ENCODE measurements at regions not wholly inside any gene's neighbourhood (a gene's known extent, or its start where the extent isn't known, plus 50 kb on each side); places are given as distances from the start of the nearest gene placed in this dataset.

- no peak for DNase-seq (ENCODE audit: low read depth, low spot score)
Measured at GRCh38 chr20:39328347-39328746, 366.2 kb downstream of the DHX35 start.

GRCh38 chr20:39326050-39326449 lies 363.9 kb downstream of the DHX35 start:
- no peak for DNase-seq (ENCODE audit: low read depth, low spot score)

- DNase-seq (ENCODE audit: low read depth, low spot score): no peak
Measured at GRCh38 chr20:39318911-39319310, 356.8 kb downstream of the DHX35 start.

GRCh38 chr20:39312676-39313075 lies 350.5 kb downstream of the DHX35 start:
- no peak for DNase-seq (ENCODE audit: low read depth, low spot score)

GRCh38 chr20:39311851-39312506 lies 349.8 kb downstream of the DHX35 start:
- no peak for DNase-seq (ENCODE audit: low read depth, low spot score)

- no peak for DNase-seq (ENCODE audit: low read depth, low spot score)
Measured at GRCh38 chr20:39310363-39310995, 348.3 kb downstream of the DHX35 start.

- no peak for DNase-seq (ENCODE audit: low read depth, low spot score)
Measured at GRCh38 chr20:39309458-39309857, 347.3 kb downstream of the DHX35 start.

GRCh38 chr20:39302312-39302711 lies 340.2 kb downstream of the DHX35 start:
- DNase-seq (ENCODE audit: low read depth, low spot score): no peak

GRCh38 chr20:39299783-39300182 lies 337.6 kb downstream of the DHX35 start:
- no peak for DNase-seq (ENCODE audit: low read depth, low spot score)

- no peak for DNase-seq (ENCODE audit: low read depth, low spot score)
Measured at GRCh38 chr20:39298571-39299506, 336.7 kb downstream of the DHX35 start.

GRCh38 chr20:39298121-39298520 lies 336.0 kb downstream of the DHX35 start:
- DNase-seq (ENCODE audit: low read depth, low spot score): no peak

- DNase-seq (ENCODE audit: low read depth, low spot score): no peak
Measured at GRCh38 chr20:39295301-39295700, 333.2 kb downstream of the DHX35 start.

- no peak for DNase-seq (ENCODE audit: low read depth, low spot score)
Measured at GRCh38 chr20:39294137-39294725, 332.1 kb downstream of the DHX35 start.

GRCh38 chr20:39292193-39292736 lies 330.1 kb downstream of the DHX35 start:
- no peak for DNase-seq (ENCODE audit: low read depth, low spot score)

- DNase-seq (ENCODE audit: low read depth, low spot score): no peak
Measured at GRCh38 chr20:39291301-39291700, 329.2 kb downstream of the DHX35 start.

GRCh38 chr20:39290575-39290974 lies 328.4 kb downstream of the DHX35 start:
- no peak for DNase-seq (ENCODE audit: low read depth, low spot score)

GRCh38 chr20:39289831-39290230 lies 327.7 kb downstream of the DHX35 start:
- no peak for DNase-seq (ENCODE audit: low read depth, low spot score)

- no peak for DNase-seq (ENCODE audit: low read depth, low spot score)
Measured at GRCh38 chr20:39289316-39289715, 327.2 kb downstream of the DHX35 start.

GRCh38 chr20:39283464-39283863 lies 321.3 kb downstream of the DHX35 start:
- no peak for DNase-seq (ENCODE audit: low read depth, low spot score)

GRCh38 chr20:39282619-39283092 lies 320.5 kb downstream of the DHX35 start:
- no peak for DNase-seq (ENCODE audit: low read depth, low spot score)

- DNase-seq (ENCODE audit: low read depth, low spot score): no peak
Measured at GRCh38 chr20:39280875-39281274, 318.7 kb downstream of the DHX35 start.
